ENCODE measurements at regions not wholly inside any gene's neighbourhood (a gene's known extent, or its start where the extent isn't known, plus 50 kb on each side); places are given as distances from the start of the nearest gene placed in this dataset.
"Not testable (repeated sequence)": the region's sequence is repeated elsewhere in the genome, so short reads cannot be mapped to it uniquely, and the experiment has no call there.

DNA sequence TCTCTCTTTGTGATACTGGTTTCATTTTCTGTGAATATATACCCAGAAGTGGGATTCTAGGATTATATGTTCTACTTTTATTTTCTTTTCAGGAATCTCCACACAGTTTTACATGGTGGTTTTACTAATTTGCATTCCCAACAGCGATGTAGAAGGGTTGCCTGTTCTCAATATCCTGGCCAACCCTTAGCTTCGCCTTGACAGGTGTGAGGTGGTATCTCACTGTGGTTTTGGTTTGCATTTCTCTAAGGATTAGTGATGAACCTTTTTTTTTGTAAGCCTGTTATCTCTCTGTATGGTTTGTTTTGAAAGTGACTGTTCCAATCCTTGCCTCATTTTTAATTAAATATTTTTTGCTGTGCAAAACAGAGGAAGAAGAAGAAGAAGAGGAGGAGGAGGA, 937.7 kb downstream of the CDH8 start:
- no peak for DNase-seq
- no peak overlapping the region for H3K4me3 ChIP-seq (ENCODE audit: low read depth, low read length)
- no peak overlapping the region for H3K27ac ChIP-seq
- in situ Hi-C loops (cut with HindIII; ENCODE audit: low pct_ligation_motif_present, low sequenced_read_pairs): no loop called here
- TF ChIP-seq, protein P1, sequence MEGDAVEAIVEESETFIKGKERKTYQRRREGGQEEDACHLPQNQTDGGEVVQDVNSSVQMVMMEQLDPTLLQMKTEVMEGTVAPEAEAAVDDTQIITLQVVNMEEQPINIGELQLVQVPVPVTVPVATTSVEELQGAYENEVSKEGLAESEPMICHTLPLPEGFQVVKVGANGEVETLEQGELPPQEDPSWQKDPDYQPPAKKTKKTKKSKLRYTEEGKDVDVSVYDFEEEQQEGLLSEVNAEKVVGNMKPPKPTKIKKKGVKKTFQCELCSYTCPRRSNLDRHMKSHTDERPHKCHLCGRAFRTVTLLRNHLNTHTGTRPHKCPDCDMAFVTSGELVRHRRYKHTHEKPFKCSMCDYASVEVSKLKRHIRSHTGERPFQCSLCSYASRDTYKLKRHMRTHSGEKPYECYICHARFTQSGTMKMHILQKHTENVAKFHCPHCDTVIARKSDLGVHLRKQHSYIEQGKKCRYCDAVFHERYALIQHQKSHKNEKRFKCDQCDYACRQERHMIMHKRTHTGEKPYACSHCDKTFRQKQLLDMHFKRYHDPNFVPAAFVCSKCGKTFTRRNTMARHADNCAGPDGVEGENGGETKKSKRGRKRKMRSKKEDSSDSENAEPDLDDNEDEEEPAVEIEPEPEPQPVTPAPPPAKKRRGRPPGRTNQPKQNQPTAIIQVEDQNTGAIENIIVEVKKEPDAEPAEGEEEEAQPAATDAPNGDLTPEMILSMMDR (IDR thresholded peaks at IDR 0.05; ENCODE audit: low read depth, low read length, missing control alignments): no peak
- no peaks in the 10 kb centered on the region for H3K27me3 ChIP-seq (replicated peaks)
- H3K36me3 ChIP-seq (replicated peaks): no peaks in the 10 kb centered on the region

DNA sequence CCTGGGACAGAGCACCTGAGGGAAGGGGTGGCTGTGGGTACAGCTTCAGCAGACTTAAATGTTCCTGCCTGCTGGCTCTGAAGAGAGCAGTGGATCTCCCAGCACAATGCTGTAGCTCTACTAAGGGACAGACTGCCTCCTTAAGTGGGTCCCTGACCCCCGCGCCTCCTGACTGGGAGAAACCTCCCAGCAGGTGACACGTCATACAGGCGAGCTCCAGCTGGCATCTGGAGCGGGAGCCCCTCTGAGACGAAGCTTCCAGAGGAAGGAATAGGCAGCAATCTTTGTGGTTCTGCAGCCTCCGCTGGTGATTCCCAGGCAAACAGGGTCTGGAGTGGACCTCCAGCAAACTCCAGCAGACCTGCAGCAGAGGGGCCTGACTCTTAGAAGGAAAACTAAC, 944.9 kb downstream of the CDH8 start:
- in situ Hi-C loops (cut with HindIII; ENCODE audit: low pct_ligation_motif_present, low sequenced_read_pairs); DNase-seq; H3K4me3 ChIP-seq (ENCODE audit: low read depth, low read length); H3K27ac ChIP-seq; H3K36me3 ChIP-seq (replicated peaks); H3K27me3 ChIP-seq (replicated peaks): not testable (repeated sequence)

DNA sequence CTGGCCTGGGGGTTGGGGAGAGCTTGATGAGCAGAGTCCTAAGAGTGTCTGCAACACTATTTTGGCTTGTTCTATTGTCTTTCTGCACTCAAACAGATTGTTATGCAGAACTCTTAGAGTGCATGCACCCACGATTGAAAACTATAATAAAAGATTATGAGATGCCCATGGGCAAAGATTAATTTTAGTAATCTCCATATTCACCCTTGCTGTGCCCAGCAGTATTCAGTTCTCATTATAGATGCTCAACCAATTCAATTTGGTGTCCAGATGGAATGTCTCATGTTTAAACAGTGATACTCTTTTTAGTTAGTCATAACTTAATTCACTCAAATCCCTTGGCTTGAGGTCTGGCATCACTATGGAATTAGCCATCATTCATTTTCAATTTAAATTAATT, 952.5 kb downstream of the CDH8 start:
- H3K4me3 ChIP-seq (ENCODE audit: low read depth, low read length): no peak overlapping the region
- no peak overlapping the region for H3K27ac ChIP-seq
- no peak for DNase-seq
- in situ Hi-C loops (cut with HindIII; ENCODE audit: low pct_ligation_motif_present, low sequenced_read_pairs): no loop called here
- TF ChIP-seq, protein P1 (IDR thresholded peaks at IDR 0.05; ENCODE audit: low read depth, low read length, missing control alignments): no peak
- H3K27me3 ChIP-seq (replicated peaks): no peaks in the 10 kb centered on the region
- H3K36me3 ChIP-seq (replicated peaks): no peaks in the 10 kb centered on the region

DNA sequence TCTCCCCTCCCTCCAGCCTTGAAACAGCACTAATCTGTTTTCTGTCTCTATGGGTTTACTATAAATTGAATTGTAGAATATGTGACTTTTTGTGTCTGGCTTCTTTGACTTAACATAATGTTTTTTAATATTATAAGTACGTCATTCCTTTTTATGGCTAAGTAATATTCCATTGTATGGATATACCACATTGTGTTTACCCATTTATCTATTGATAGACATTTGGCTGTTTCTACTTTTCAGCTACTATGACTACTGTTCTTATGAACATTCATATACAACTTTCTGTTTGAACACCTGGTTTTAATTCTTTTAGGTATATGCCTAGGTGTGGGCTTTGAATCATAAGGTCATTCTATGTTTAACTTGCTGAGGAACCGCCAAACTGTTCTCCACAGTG, 961.9 kb downstream of the CDH8 start:
- H3K27me3 ChIP-seq (replicated peaks): no peaks in the 10 kb centered on the region
- H3K27ac ChIP-seq: no peak overlapping the region

DNA sequence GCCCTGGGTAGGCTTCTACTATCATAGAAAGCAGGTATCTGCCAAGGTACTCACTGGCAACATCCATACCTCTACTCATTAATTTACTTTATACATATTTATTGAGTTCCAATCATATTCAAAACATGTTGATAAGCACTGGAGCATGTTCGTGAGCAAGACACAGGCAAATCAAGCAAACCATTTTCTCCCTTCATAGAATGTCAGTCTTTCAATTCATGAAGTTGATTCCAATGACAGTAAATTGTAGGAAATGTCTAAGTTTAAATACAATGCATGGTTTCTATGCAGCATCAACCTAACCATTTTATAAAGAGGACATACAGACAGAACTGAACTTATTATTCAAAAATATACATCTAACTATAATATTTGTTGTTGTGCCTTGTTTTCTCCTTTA, 978.6 kb downstream of the CDH8 start:
- Histone ChIP-seq H3K27ac (no peak overlapping the region), H3K27me3 (replicated peaks) (no peaks in the 10 kb centered on the region), H3K36me3 (replicated peaks) (no peaks in the 10 kb centered on the region), H3K4me3 (ENCODE audit: low read depth, low read length) (no peak overlapping the region)
- in situ Hi-C loops (cut with HindIII; ENCODE audit: low pct_ligation_motif_present, low sequenced_read_pairs): no loop called here
- TF ChIP-seq, protein P1 (IDR thresholded peaks at IDR 0.05; ENCODE audit: low read depth, low read length, missing control alignments): no peak
- no peak for DNase-seq

More for the DNA sequence above, 961.9 kb downstream of the CDH8 start:
- in situ Hi-C loops (cut with HindIII; ENCODE audit: low pct_ligation_motif_present, low sequenced_read_pairs): no loop called here
- TF ChIP-seq, protein P1 (IDR thresholded peaks at IDR 0.05; ENCODE audit: low read depth, low read length, missing control alignments): no peak
- Histone ChIP-seq H3K4me3 (ENCODE audit: low read depth, low read length) (no peak overlapping the region), H3K36me3 (replicated peaks) (no peaks in the 10 kb centered on the region)
- DNase-seq: no peak

GRCh38 chr16:61050547-61050946, 985.7 kb downstream of the CDH8 start:
- Histone ChIP-seq H3K4me3 (ENCODE audit: low read depth, low read length) (no peak overlapping the region), H3K27me3 (replicated peaks) (no peaks in the 10 kb centered on the region), H3K27ac (no peak overlapping the region), H3K36me3 (replicated peaks) (no peaks in the 10 kb centered on the region)
- in situ Hi-C loops (cut with HindIII; ENCODE audit: low pct_ligation_motif_present, low sequenced_read_pairs): no loop called here
- TF ChIP-seq, protein P1 (IDR thresholded peaks at IDR 0.05; ENCODE audit: low read depth, low read length, missing control alignments): no peak
- DNase-seq: no peak
